ENCODE measurements at regions not wholly inside any gene's neighbourhood (a gene's known extent, or its start where the extent isn't known, plus 50 kb on each side); places are given as distances from the start of the nearest gene placed in this dataset.
"Not testable (repeated sequence)": the region's sequence is repeated elsewhere in the genome, so short reads cannot be mapped to it uniquely, and the experiment has no call there.

GRCh38 chr10:46645110-46645509 lies 66.2 kb downstream of the SYT15 start:
- H3K27me3 Mint-ChIP-seq (ENCODE audit: unreplicated experiment); H3K36me3 Mint-ChIP-seq (ENCODE audit: insufficient read depth, unreplicated experiment); H3K4me3 Mint-ChIP-seq (ENCODE audit: low read depth, unreplicated experiment); H3K9me3 Mint-ChIP-seq (ENCODE audit: low read depth, unreplicated experiment); H3K27ac Mint-ChIP-seq (ENCODE audit: unreplicated experiment); DNase-seq; intact Hi-C loops (cut with micrococcal nuclease; ENCODE audit: unreplicated experiment); BruUV-seq (replicated peaks); CTCF ChIA-PET: not testable (repeated sequence)
- peaks cover 17% of the 10 kb centered on the region for H3K4me1 Mint-ChIP-seq (ENCODE audit: low read depth, unreplicated experiment)

GRCh38 chr10:46646132-46646531 lies 67.2 kb downstream of the SYT15 start:
- H3K4me3 Mint-ChIP-seq (ENCODE audit: low read depth, unreplicated experiment); H3K9me3 Mint-ChIP-seq (ENCODE audit: low read depth, unreplicated experiment); DNase-seq; H3K36me3 Mint-ChIP-seq (ENCODE audit: insufficient read depth, unreplicated experiment); H3K27me3 Mint-ChIP-seq (ENCODE audit: unreplicated experiment); BruUV-seq (replicated peaks); CTCF ChIA-PET; intact Hi-C loops (cut with micrococcal nuclease; ENCODE audit: unreplicated experiment); H3K27ac Mint-ChIP-seq (ENCODE audit: unreplicated experiment): not testable (repeated sequence)
- H3K4me1 Mint-ChIP-seq (ENCODE audit: low read depth, unreplicated experiment): peaks cover 17% of the 10 kb centered on the region

- BruUV-seq (replicated peaks); H3K27me3 Mint-ChIP-seq (ENCODE audit: unreplicated experiment); H3K9me3 Mint-ChIP-seq (ENCODE audit: low read depth, unreplicated experiment); DNase-seq; H3K36me3 Mint-ChIP-seq (ENCODE audit: insufficient read depth, unreplicated experiment); intact Hi-C loops (cut with micrococcal nuclease; ENCODE audit: unreplicated experiment); H3K4me1 Mint-ChIP-seq (ENCODE audit: low read depth, unreplicated experiment); CTCF ChIA-PET; H3K4me3 Mint-ChIP-seq (ENCODE audit: low read depth, unreplicated experiment); H3K27ac Mint-ChIP-seq (ENCODE audit: unreplicated experiment): not testable (repeated sequence)
These were observed 72.0 kb downstream of the SYT15 start for GRCh38 chr10:46650967-46651366.

- not testable (repeated sequence) for H3K27ac Mint-ChIP-seq (ENCODE audit: unreplicated experiment); BruUV-seq (replicated peaks)
These were observed 78.5 kb downstream of the SYT15 start for GRCh38 chr10:46657437-46657836.

GRCh38 chr10:46660027-46660834 lies 81.3 kb downstream of the SYT15 start:
- BruUV-seq (replicated peaks); H3K4me3 Mint-ChIP-seq (ENCODE audit: low read depth, unreplicated experiment); CTCF ChIA-PET; H3K36me3 Mint-ChIP-seq (ENCODE audit: insufficient read depth, unreplicated experiment); H3K9me3 Mint-ChIP-seq (ENCODE audit: low read depth, unreplicated experiment); H3K27ac Mint-ChIP-seq (ENCODE audit: unreplicated experiment); intact Hi-C loops (cut with micrococcal nuclease; ENCODE audit: unreplicated experiment); H3K27me3 Mint-ChIP-seq (ENCODE audit: unreplicated experiment); H3K4me1 Mint-ChIP-seq (ENCODE audit: low read depth, unreplicated experiment); DNase-seq: not testable (repeated sequence)

More at GRCh38 chr10:46657437-46657836, 78.5 kb downstream of the SYT15 start:
- DNase-seq; intact Hi-C loops (cut with micrococcal nuclease; ENCODE audit: unreplicated experiment); CTCF ChIA-PET; H3K4me3 Mint-ChIP-seq (ENCODE audit: low read depth, unreplicated experiment); H3K4me1 Mint-ChIP-seq (ENCODE audit: low read depth, unreplicated experiment); H3K27me3 Mint-ChIP-seq (ENCODE audit: unreplicated experiment); H3K36me3 Mint-ChIP-seq (ENCODE audit: insufficient read depth, unreplicated experiment); H3K9me3 Mint-ChIP-seq (ENCODE audit: low read depth, unreplicated experiment): not testable (repeated sequence)

- BruUV-seq (replicated peaks); H3K4me3 Mint-ChIP-seq (ENCODE audit: low read depth, unreplicated experiment); intact Hi-C loops (cut with micrococcal nuclease; ENCODE audit: unreplicated experiment); H3K9me3 Mint-ChIP-seq (ENCODE audit: low read depth, unreplicated experiment); H3K27ac Mint-ChIP-seq (ENCODE audit: unreplicated experiment); CTCF ChIA-PET; H3K27me3 Mint-ChIP-seq (ENCODE audit: unreplicated experiment); DNase-seq; H3K4me1 Mint-ChIP-seq (ENCODE audit: low read depth, unreplicated experiment); H3K36me3 Mint-ChIP-seq (ENCODE audit: insufficient read depth, unreplicated experiment): not testable (repeated sequence)
These were observed 81.9 kb downstream of the SYT15 start for GRCh38 chr10:46660835-46661164.

- H3K4me3 Mint-ChIP-seq (ENCODE audit: low read depth, unreplicated experiment); H3K36me3 Mint-ChIP-seq (ENCODE audit: insufficient read depth, unreplicated experiment); intact Hi-C loops (cut with micrococcal nuclease; ENCODE audit: unreplicated experiment); H3K4me1 Mint-ChIP-seq (ENCODE audit: low read depth, unreplicated experiment); BruUV-seq (replicated peaks); DNase-seq; H3K27me3 Mint-ChIP-seq (ENCODE audit: unreplicated experiment); H3K9me3 Mint-ChIP-seq (ENCODE audit: low read depth, unreplicated experiment); CTCF ChIA-PET; H3K27ac Mint-ChIP-seq (ENCODE audit: unreplicated experiment): not testable (repeated sequence)
These were observed 86.6 kb downstream of the SYT15 start for GRCh38 chr10:46665536-46665935.

- H3K27me3 Mint-ChIP-seq (ENCODE audit: unreplicated experiment); DNase-seq; CTCF ChIA-PET; H3K9me3 Mint-ChIP-seq (ENCODE audit: low read depth, unreplicated experiment); H3K27ac Mint-ChIP-seq (ENCODE audit: unreplicated experiment); H3K4me3 Mint-ChIP-seq (ENCODE audit: low read depth, unreplicated experiment); BruUV-seq (replicated peaks); H3K36me3 Mint-ChIP-seq (ENCODE audit: insufficient read depth, unreplicated experiment); intact Hi-C loops (cut with micrococcal nuclease; ENCODE audit: unreplicated experiment); H3K4me1 Mint-ChIP-seq (ENCODE audit: low read depth, unreplicated experiment): not testable (repeated sequence)
These were observed 89.5 kb downstream of the SYT15 start for GRCh38 chr10:46668357-46668997.

- intact Hi-C loops (cut with micrococcal nuclease; ENCODE audit: unreplicated experiment); H3K27ac Mint-ChIP-seq (ENCODE audit: unreplicated experiment); CTCF ChIA-PET; BruUV-seq (replicated peaks); H3K4me3 Mint-ChIP-seq (ENCODE audit: low read depth, unreplicated experiment); H3K9me3 Mint-ChIP-seq (ENCODE audit: low read depth, unreplicated experiment); H3K36me3 Mint-ChIP-seq (ENCODE audit: insufficient read depth, unreplicated experiment); H3K27me3 Mint-ChIP-seq (ENCODE audit: unreplicated experiment); H3K4me1 Mint-ChIP-seq (ENCODE audit: low read depth, unreplicated experiment); DNase-seq: not testable (repeated sequence)
These were observed 99.0 kb downstream of the SYT15 start for GRCh38 chr10:46677836-46678435.

- H3K4me3 Mint-ChIP-seq (ENCODE audit: low read depth, unreplicated experiment); CTCF ChIA-PET; H3K27me3 Mint-ChIP-seq (ENCODE audit: unreplicated experiment); H3K4me1 Mint-ChIP-seq (ENCODE audit: low read depth, unreplicated experiment); intact Hi-C loops (cut with micrococcal nuclease; ENCODE audit: unreplicated experiment); BruUV-seq (replicated peaks); DNase-seq; H3K9me3 Mint-ChIP-seq (ENCODE audit: low read depth, unreplicated experiment); H3K27ac Mint-ChIP-seq (ENCODE audit: unreplicated experiment); H3K36me3 Mint-ChIP-seq (ENCODE audit: insufficient read depth, unreplicated experiment): not testable (repeated sequence)
These were observed 112.5 kb downstream of the SYT15 start for GRCh38 chr10:46691397-46691796.
